PFSK-1 (cell line): ENCODE measurements at regions not wholly inside any gene's neighbourhood (a gene's known extent, or its start where the extent isn't known, plus 50 kb on each side); places are given as distances from the start of the nearest gene placed in this dataset.

ENCODE experiments used
- FOXP2 ChIP-seq: optimal IDR thresholded peaks from 2 replicates; pipeline ENCODE3; 2011; ENCODE audit warnings: borderline replicate concordance, control low read depth, inconsistent platforms; ENCODE audit not compliant: insufficient read depth; ENCODE audit errors: extremely low read length, extremely low read depth
- POLR2AphosphoS5 ChIP-seq: IDR thresholded peaks from 2 replicates; pipeline ENCODE4 v1.6.1; 2012; ENCODE audit warnings: low read depth, mild to moderate bottlenecking, control low read depth, low read length, moderate library complexity
- REST ChIP-seq, 2 experiments: IDR thresholded peaks; 2 replicates each; pipeline versions ENCODE4 v1.6.1 to v1.8.0; 2011 to 2012; ENCODE audit warnings: low read depth in 2 of 2, low read length in 2 of 2, control low read depth in 1 of 2, inconsistent platforms in 1 of 2, mild to moderate bottlenecking in 1 of 2, moderate library complexity in 1 of 2; ENCODE audit not compliant: insufficient read depth in 1 of 2
- SIN3A ChIP-seq: IDR thresholded peaks from 2 replicates; pipeline ENCODE4 v1.6.1; 2012; ENCODE audit warnings: mild to moderate bottlenecking, low read length, moderate library complexity, borderline replicate concordance; ENCODE audit not compliant: insufficient read depth
- TAF1 ChIP-seq: IDR thresholded peaks from 2 replicates; pipeline ENCODE4 v1.6.1; 2012; ENCODE audit warnings: low read length, control low read depth, borderline replicate concordance; ENCODE audit not compliant: insufficient read depth

DNA sequence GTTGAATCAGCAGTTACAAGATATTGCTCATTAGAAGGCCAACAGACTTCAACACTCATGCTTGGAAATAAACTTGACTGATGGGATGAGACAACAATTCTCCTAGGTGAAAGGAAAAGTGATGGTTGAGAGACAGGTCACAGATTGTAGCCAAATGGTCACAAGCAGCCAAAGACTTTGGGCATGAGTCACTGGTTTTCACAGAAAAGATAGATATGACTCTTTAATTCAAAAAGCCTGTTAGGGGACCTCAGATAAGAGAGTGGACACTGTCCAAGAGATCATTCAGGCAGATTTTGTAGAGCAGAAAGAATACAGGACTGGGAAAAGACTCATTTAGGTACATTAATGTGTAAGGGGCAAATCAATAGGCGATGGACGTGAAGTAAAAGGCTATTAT, 982.5 kb downstream of the MAT2B start:
- TF ChIP-seq POLR2AphosphoS5 (no peak), SIN3A (no peak), REST (IDR thresholded peaks at IDR 0.05; ENCODE audit: insufficient read depth in 1 of 2, low read depth in 2 of 2, low read length in 2 of 2) (no peak), TAF1 (no peak), FOXP2 (no peak)
